ENCODE measurements at regions not wholly inside any gene's neighbourhood (a gene's known extent, or its start where the extent isn't known, plus 50 kb on each side); places are given as distances from the start of the nearest gene placed in this dataset.

- TF ChIP-seq, protein P1, sequence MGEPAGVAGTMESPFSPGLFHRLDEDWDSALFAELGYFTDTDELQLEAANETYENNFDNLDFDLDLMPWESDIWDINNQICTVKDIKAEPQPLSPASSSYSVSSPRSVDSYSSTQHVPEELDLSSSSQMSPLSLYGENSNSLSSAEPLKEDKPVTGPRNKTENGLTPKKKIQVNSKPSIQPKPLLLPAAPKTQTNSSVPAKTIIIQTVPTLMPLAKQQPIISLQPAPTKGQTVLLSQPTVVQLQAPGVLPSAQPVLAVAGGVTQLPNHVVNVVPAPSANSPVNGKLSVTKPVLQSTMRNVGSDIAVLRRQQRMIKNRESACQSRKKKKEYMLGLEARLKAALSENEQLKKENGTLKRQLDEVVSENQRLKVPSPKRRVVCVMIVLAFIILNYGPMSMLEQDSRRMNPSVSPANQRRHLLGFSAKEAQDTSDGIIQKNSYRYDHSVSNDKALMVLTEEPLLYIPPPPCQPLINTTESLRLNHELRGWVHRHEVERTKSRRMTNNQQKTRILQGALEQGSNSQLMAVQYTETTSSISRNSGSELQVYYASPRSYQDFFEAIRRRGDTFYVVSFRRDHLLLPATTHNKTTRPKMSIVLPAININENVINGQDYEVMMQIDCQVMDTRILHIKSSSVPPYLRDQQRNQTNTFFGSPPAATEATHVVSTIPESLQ (CRISPR knock-in tag; conservative IDR thresholded peaks at IDR 0.05) = no peak
- TF ChIP-seq ZNF441 (CRISPR knock-in tag; IDR thresholded peaks at IDR 0.05; ENCODE audit: borderline replicate concordance) (no peak), ZNF761 (CRISPR knock-in tag; conservative IDR thresholded peaks at IDR 0.05) (no peak), NR2C2 (CRISPR knock-in tag; IDR thresholded peaks at IDR 0.05; ENCODE audit: borderline replicate concordance) (no peak), RXRB (CRISPR knock-in tag; IDR thresholded peaks at IDR 0.05; ENCODE audit: borderline replicate concordance) (peak; percentile 71; the same call in 1 of the 2 replicates), MAZ (IDR thresholded peaks at IDR 0.05; ENCODE audit: borderline replicate concordance, low read depth, low read length) (no peak), MAZ (CRISPR knock-in tag; IDR thresholded peaks at IDR 0.05; ENCODE audit: low read depth) (no peak), ZNF329 (CRISPR knock-in tag; IDR thresholded peaks at IDR 0.05; ENCODE audit: low read depth) (no peak), ZBTB49 (CRISPR knock-in tag; IDR thresholded peaks at IDR 0.05; ENCODE audit: borderline replicate concordance) (no peak), U2AF2 (IDR thresholded peaks at IDR 0.05; ENCODE audit: low read depth, low read length) (no peak), ZNF510 (CRISPR knock-in tag; IDR thresholded peaks at IDR 0.05; ENCODE audit: low read depth) (no peak), MXI1 (IDR thresholded peaks at IDR 0.05; ENCODE audit: borderline replicate concordance, low read depth, low read length) (no peak), SALL1 (CRISPR knock-in tag; IDR thresholded peaks at IDR 0.05) (peak; percentile 92), ZNF570 (CRISPR knock-in tag; IDR thresholded peaks at IDR 0.05; ENCODE audit: borderline replicate concordance) (no peak), ZNF558 (CRISPR knock-in tag; IDR thresholded peaks at IDR 0.05; ENCODE audit: borderline replicate concordance) (no peak), RARA (CRISPR knock-in tag; IDR thresholded peaks at IDR 0.05) (peak; percentile 84), ZNF263 (CRISPR knock-in tag; IDR thresholded peaks at IDR 0.05) (0 out of 2 replicates have a peak, but pooled peaks have one; percentile 26), FOXC1 (CRISPR knock-in tag; IDR thresholded peaks at IDR 0.05; ENCODE audit: borderline replicate concordance) (no peak), TBX2 (CRISPR knock-in tag; IDR thresholded peaks at IDR 0.05; ENCODE audit: borderline replicate concordance) (peak; percentile 48; the same call in 1 of the 2 replicates), IRF2 (CRISPR knock-in tag; IDR thresholded peaks at IDR 0.05) (0 out of 2 replicates have a peak, but pooled peaks have one; percentile 27), ZSCAN25 (CRISPR knock-in tag; IDR thresholded peaks at IDR 0.05) (peak; percentile 64; the same call in 1 of the 2 replicates), ZNF816 (CRISPR knock-in tag; IDR thresholded peaks at IDR 0.05; ENCODE audit: borderline replicate concordance) (peak; percentile 54; the same call in 1 of the 2 replicates), WIZ (CRISPR knock-in tag; IDR thresholded peaks at IDR 0.05) (peak; percentile 72; the same call in 1 of the 2 replicates), ZBTB20 (CRISPR knock-in tag; IDR thresholded peaks at IDR 0.05; ENCODE audit: borderline replicate concordance, low read depth) (peak; percentile 79; the same call in 1 of the 2 replicates)
- TF ChIP-seq, protein P2, sequence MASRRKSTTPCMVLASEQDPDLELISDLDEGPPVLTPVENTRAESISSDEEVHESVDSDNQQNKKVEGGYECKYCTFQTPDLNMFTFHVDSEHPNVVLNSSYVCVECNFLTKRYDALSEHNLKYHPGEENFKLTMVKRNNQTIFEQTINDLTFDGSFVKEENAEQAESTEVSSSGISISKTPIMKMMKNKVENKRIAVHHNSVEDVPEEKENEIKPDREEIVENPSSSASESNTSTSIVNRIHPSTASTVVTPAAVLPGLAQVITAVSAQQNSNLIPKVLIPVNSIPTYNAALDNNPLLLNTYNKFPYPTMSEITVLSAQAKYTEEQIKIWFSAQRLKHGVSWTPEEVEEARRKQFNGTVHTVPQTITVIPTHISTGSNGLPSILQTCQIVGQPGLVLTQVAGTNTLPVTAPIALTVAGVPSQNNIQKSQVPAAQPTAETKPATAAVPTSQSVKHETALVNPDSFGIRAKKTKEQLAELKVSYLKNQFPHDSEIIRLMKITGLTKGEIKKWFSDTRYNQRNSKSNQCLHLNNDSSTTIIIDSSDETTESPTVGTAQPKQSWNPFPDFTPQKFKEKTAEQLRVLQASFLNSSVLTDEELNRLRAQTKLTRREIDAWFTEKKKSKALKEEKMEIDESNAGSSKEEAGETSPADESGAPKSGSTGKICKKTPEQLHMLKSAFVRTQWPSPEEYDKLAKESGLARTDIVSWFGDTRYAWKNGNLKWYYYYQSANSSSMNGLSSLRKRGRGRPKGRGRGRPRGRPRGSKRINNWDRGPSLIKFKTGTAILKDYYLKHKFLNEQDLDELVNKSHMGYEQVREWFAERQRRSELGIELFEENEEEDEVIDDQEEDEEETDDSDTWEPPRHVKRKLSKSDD (CRISPR knock-in tag; IDR thresholded peaks at IDR 0.05; ENCODE audit: low read depth) = no peak
These were observed 339.2 kb downstream of the FOXA2 start (continued) for GRCh38 chr20:22245139-22245538.

Data from HepG2 (cell line).